HG03565 (cell line): ENCODE measurements at regions not wholly inside any gene's neighbourhood (a gene's known extent, or its start where the extent isn't known, plus 50 kb on each side); places are given as distances from the start of the nearest gene placed in this dataset.
"Not testable (repeated sequence)": the region's sequence is repeated elsewhere in the genome, so short reads cannot be mapped to it uniquely, and the experiment has no call there.

Experiments used
- ATAC-seq: cut with Tn5 transposase; IDR thresholded peaks from one replicate; pipeline ENCODE4 v1.9.1; 2021; ENCODE audit warnings: mild to moderate bottlenecking, moderate library complexity; ENCODE audit not compliant: unreplicated experiment

- no peak for ATAC-seq
These were observed 354.8 kb downstream of the CD83 start for GRCh38 chr6:14472255-14472985.

GRCh38 chr6:14472986-14473337 is 355.4 kb downstream of the CD83 start:
- no peak for ATAC-seq

- ATAC-seq: no peak
These were observed 357.2 kb downstream of the CD83 start for GRCh38 chr6:14474816-14475215.

- ATAC-seq: no peak
These were observed 357.7 kb downstream of the CD83 start for GRCh38 chr6:14475306-14475705.

- ATAC-seq: no peak
These were observed 359.4 kb downstream of the CD83 start for GRCh38 chr6:14476793-14477531.

- no peak for ATAC-seq
These were observed 360.0 kb downstream of the CD83 start for GRCh38 chr6:14477559-14477958.

- no peak for ATAC-seq
These were observed 361.0 kb downstream of the CD83 start for GRCh38 chr6:14478381-14479225.

GRCh38 chr6:14481946-14482345 is 364.4 kb downstream of the CD83 start:
- not testable (repeated sequence) for ATAC-seq

- ATAC-seq: no peak
These were observed 370.1 kb downstream of the CD83 start for GRCh38 chr6:14487625-14488024.

- ATAC-seq: no peak
These were observed 370.6 kb downstream of the CD83 start for GRCh38 chr6:14488180-14488579.

GRCh38 chr6:14489445-14489844 is 371.9 kb downstream of the CD83 start:
- ATAC-seq: no peak

GRCh38 chr6:14498748-14499147 is 381.2 kb downstream of the CD83 start:
- ATAC-seq: no peak

- ATAC-seq: no peak
These were observed 381.7 kb downstream of the CD83 start for GRCh38 chr6:14499309-14499708.

- ATAC-seq: no peak
These were observed 382.3 kb downstream of the CD83 start for GRCh38 chr6:14499841-14500240.

GRCh38 chr6:14500809-14501208 is 383.2 kb downstream of the CD83 start:
- ATAC-seq: no peak

GRCh38 chr6:14501240-14501639 is 383.7 kb downstream of the CD83 start:
- ATAC-seq: no peak

GRCh38 chr6:14501914-14502313 is 384.3 kb downstream of the CD83 start:
- ATAC-seq: no peak

GRCh38 chr6:14502551-14502950 is 385.0 kb downstream of the CD83 start:
- no peak for ATAC-seq

- no peak for ATAC-seq
These were observed 387.8 kb downstream of the CD83 start for GRCh38 chr6:14505401-14505800.

GRCh38 chr6:14506656-14507246 is 389.2 kb downstream of the CD83 start:
- no peak for ATAC-seq

- no peak for ATAC-seq
These were observed 391.5 kb downstream of the CD83 start for GRCh38 chr6:14509120-14509519.
